WTC11 (cell line): ENCODE measurements at regions not wholly inside any gene's neighbourhood (a gene's known extent, or its start where the extent isn't known, plus 50 kb on each side); places are given as distances from the start of the nearest gene placed in this dataset.

Experiments used
- ATAC-seq: fragments of 200-7000 bp; cut with Tn5 transposase; 2 replicates; pipeline ENCODE4 v1.10.0; 2021; ENCODE audit warnings: mild to moderate bottlenecking, moderate library complexity
- CTCF ChIA-PET: fragments of 300-600 bp; sonication (Branson Sonifier 250); formaldehyde crosslinking; loops from one replicate; lab custom pipeline; 2021; ENCODE audit warnings: antibody characterized with exemption; lab: Charles Lee
- POLR2A ChIA-PET: fragments of 350-600 bp; sonication (Branson Sonifier 250); formaldehyde crosslinking; loops from one replicate; lab custom pipeline; 2021; ENCODE audit warnings: antibody characterized with exemption; lab: Charles Lee
- DNase-seq: peaks from one replicate; pipeline ENCODE4 v3.0.0; 2021; ENCODE audit warnings: low spot score
- H3K27ac Mint-ChIP-seq: 2 replicates; pipeline ENCODE4 v1.8.0; 2021; ENCODE audit warnings: mixed read lengths
- H3K27me3 Mint-ChIP-seq: 2 replicates; pipeline ENCODE4 v1.8.0; 2021; ENCODE audit warnings: low read depth, mild to moderate bottlenecking, moderate library complexity, mixed read lengths
- H3K36me3 Mint-ChIP-seq: 2 replicates; pipeline ENCODE4 v1.8.0; 2021; ENCODE audit warnings: mixed read lengths
- H3K4me1 Mint-ChIP-seq: 2 replicates; pipeline ENCODE4 v1.8.0; 2022; ENCODE audit warnings: mixed read lengths
- H3K4me3 Mint-ChIP-seq: 2 replicates; pipeline ENCODE4 v1.8.0; 2021; ENCODE audit warnings: mild to moderate bottlenecking, moderate library complexity, mixed read lengths
- H3K9me3 Mint-ChIP-seq: 2 replicates; pipeline ENCODE4 v1.8.0; 2021; ENCODE audit warnings: mixed read lengths
- ATF2 ChIP-seq: sonication (generic); formaldehyde crosslinking; IDR thresholded peaks from 2 replicates; pipeline ENCODE4 v1.8.1; 2022; ENCODE audit warnings: low read depth, missing genetic modification reagents, borderline replicate concordance
- CREM ChIP-seq: sonication (generic); formaldehyde crosslinking; IDR thresholded peaks from 2 replicates; pipeline ENCODE4 v1.8.1; 2022; ENCODE audit warnings: mild to moderate bottlenecking, missing genetic modification reagents, moderate library complexity
- E2F4 ChIP-seq: sonication (generic); formaldehyde crosslinking; IDR thresholded peaks from 2 replicates; pipeline ENCODE4 v1.8.1; 2022; ENCODE audit warnings: low read depth, mild to moderate bottlenecking, moderate library complexity, missing genetic modification reagents, borderline replicate concordance
- E2F5 ChIP-seq: sonication (generic); formaldehyde crosslinking; IDR thresholded peaks from 2 replicates; pipeline ENCODE4 v1.8.1; 2022; ENCODE audit warnings: mild to moderate bottlenecking, moderate library complexity, missing genetic modification reagents
- ELF4 ChIP-seq: sonication (generic); formaldehyde crosslinking; IDR thresholded peaks from 2 replicates; pipeline ENCODE4 v1.8.1; 2022; ENCODE audit warnings: low read depth, mild to moderate bottlenecking, moderate library complexity, missing genetic modification reagents
- GRHL2 ChIP-seq: fragments of 250-450 bp; sonication (Bioruptor Pico); IDR thresholded peaks from 2 replicates; pipeline ENCODE4 v1.8.0; 2022; ENCODE audit warnings: mild to moderate bottlenecking, moderate library complexity; ENCODE audit not compliant: insufficient replicate concordance, severe bottlenecking
- IRF1 ChIP-seq: sonication (generic); formaldehyde crosslinking; IDR thresholded peaks from 2 replicates; pipeline ENCODE4 v1.8.0; 2023; ENCODE audit warnings: missing genetic modification reagents
- KAT7 ChIP-seq: sonication (generic); formaldehyde crosslinking; IDR thresholded peaks from 2 replicates; pipeline ENCODE4 v1.8.1; 2023; ENCODE audit warnings: missing genetic modification reagents, mild to moderate bottlenecking, borderline replicate concordance
- PRRX2 ChIP-seq: fragments of 250-450 bp; sonication (Bioruptor Pico); IDR thresholded peaks from 2 replicates; pipeline ENCODE4 v1.8.0; 2021; ENCODE audit warnings: mild to moderate bottlenecking
- SP1 ChIP-seq: sonication (generic); formaldehyde crosslinking; conservative IDR thresholded peaks from 2 replicates; pipeline ENCODE4 v1.8.1; 2022; ENCODE audit warnings: missing genetic modification reagents
- TP53 ChIP-seq: sonication (generic); formaldehyde crosslinking; IDR thresholded peaks from 2 replicates; pipeline ENCODE4 v1.8.1; 2023; ENCODE audit warnings: mild to moderate bottlenecking, missing genetic modification reagents
- USF2 ChIP-seq: sonication (generic); formaldehyde crosslinking; IDR thresholded peaks from 2 replicates; pipeline ENCODE4 v1.8.1; 2023; ENCODE audit warnings: mild to moderate bottlenecking, missing genetic modification reagents, moderate library complexity
- ZNF121 ChIP-seq: sonication (generic); formaldehyde crosslinking; IDR thresholded peaks from 2 replicates; pipeline ENCODE4 v1.8.0; 2023; ENCODE audit warnings: missing genetic modification reagents
- ZNF138 ChIP-seq: sonication (generic); formaldehyde crosslinking; conservative IDR thresholded peaks from 2 replicates; pipeline ENCODE4 v1.8.1; 2022; ENCODE audit warnings: mild to moderate bottlenecking, moderate library complexity, missing genetic modification reagents
- ZNF263 ChIP-seq: sonication (generic); formaldehyde crosslinking; IDR thresholded peaks from 2 replicates; pipeline ENCODE4 v1.8.1; 2022; ENCODE audit warnings: low read depth, mild to moderate bottlenecking, moderate library complexity, missing genetic modification reagents
- ZNF671 ChIP-seq: fragments of 250-450 bp; sonication (Bioruptor Pico); IDR thresholded peaks from 2 replicates; pipeline ENCODE4 v1.8.0; 2021; ENCODE audit warnings: mild to moderate bottlenecking
- TF ChIP-seq, protein P1 (sequence below): fragments of 250-450 bp; sonication (Bioruptor Pico); IDR thresholded peaks from 2 replicates; pipeline ENCODE4 v1.9.0; 2021; ENCODE audit warnings: mild to moderate bottlenecking
- TF ChIP-seq, protein P2 (sequence below): sonication (generic); formaldehyde crosslinking; IDR thresholded peaks from 2 replicates; pipeline ENCODE4 v1.8.0; 2022; ENCODE audit warnings: mild to moderate bottlenecking, missing genetic modification reagents
- TF ChIP-seq, protein P3 (sequence below): sonication (generic); formaldehyde crosslinking; IDR thresholded peaks from 2 replicates; pipeline ENCODE4 v1.8.0; 2022; ENCODE audit warnings: mild to moderate bottlenecking, missing genetic modification reagents
- TF ChIP-seq, protein P4 (sequence below): sonication (generic); formaldehyde crosslinking; IDR thresholded peaks from 2 replicates; pipeline ENCODE4 v1.8.1; 2022; ENCODE audit warnings: mild to moderate bottlenecking, missing genetic modification reagents, moderate library complexity, borderline replicate concordance

DNA sequence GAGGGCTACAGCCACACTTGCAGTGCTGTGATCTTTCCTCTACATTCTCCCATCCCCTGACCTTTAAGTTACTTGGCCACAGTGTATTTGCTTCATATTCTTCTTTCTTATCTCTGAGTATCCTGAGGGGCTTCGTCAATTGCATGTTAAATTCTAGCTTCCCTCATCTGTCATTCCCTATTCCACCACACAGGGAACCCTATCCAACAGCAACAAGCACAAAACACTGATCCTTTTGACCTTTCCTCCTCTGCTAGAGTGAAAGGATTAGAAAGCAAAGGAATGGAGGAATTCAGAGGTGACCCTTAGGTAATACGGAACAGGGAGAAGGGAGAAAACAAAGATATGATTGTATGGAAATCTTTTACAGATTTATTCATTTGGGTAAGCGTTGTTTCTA, 1061.7 kb upstream of the TENM4 start (continued):
- TF ChIP-seq ZNF138 (no peak), ATF2 (CRISPR knock-in tag) (no peak)
- TF ChIP-seq, all 79 proteins: peak for 0

DNA sequence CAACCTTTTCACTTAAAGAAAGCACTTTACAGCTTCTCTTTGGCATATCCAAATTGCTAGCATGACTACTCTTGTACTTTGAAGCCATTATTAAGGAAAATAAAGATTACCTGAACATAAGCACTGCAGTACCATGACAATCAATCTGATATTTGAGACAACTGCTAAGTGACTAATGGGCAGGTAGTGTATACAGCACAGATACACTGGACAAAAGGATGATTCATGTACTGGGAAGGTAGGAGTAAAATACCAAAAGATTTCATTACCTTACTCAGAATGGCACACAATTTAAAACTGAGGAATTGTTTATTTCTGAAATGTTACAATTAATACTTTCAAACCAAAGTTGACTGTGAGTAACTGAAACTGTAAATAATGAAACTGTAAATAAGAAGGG, 1054.3 kb upstream of the TENM4 start:
- ChIA-PET POLR2A (no interaction called here), CTCF (no interaction called here)
- Mint-ChIP-seq H3K27me3 (no peaks in the 10 kb centered on the region; the same call in 1 of the 2 replicates), H3K4me1 (no peaks in the 10 kb centered on the region), H3K27ac (no peak overlapping the region), H3K4me3 (no peak overlapping the region), H3K36me3 (peaks cover 10% of the 10 kb centered on the region), H3K9me3 (peaks cover 22% of the 10 kb centered on the region)
- ATAC-seq (no peak), DNase-seq (no peak)
- TF ChIP-seq E2F4 (CRISPR knock-in tag) (no peak), SP1 (CRISPR knock-in tag) (no peak), ELF4 (CRISPR knock-in tag) (no peak), CREM (no peak), ZNF263 (CRISPR knock-in tag) (no peak), IRF1 (no peak), USF2 (CRISPR knock-in tag) (no peak), ZNF671 (no peak), E2F5 (no peak), ZNF121 (no peak), KAT7 (CRISPR knock-in tag) (no peak), PRRX2 (CRISPR knock-in tag) (no peak)
- TF ChIP-seq, protein P1, sequence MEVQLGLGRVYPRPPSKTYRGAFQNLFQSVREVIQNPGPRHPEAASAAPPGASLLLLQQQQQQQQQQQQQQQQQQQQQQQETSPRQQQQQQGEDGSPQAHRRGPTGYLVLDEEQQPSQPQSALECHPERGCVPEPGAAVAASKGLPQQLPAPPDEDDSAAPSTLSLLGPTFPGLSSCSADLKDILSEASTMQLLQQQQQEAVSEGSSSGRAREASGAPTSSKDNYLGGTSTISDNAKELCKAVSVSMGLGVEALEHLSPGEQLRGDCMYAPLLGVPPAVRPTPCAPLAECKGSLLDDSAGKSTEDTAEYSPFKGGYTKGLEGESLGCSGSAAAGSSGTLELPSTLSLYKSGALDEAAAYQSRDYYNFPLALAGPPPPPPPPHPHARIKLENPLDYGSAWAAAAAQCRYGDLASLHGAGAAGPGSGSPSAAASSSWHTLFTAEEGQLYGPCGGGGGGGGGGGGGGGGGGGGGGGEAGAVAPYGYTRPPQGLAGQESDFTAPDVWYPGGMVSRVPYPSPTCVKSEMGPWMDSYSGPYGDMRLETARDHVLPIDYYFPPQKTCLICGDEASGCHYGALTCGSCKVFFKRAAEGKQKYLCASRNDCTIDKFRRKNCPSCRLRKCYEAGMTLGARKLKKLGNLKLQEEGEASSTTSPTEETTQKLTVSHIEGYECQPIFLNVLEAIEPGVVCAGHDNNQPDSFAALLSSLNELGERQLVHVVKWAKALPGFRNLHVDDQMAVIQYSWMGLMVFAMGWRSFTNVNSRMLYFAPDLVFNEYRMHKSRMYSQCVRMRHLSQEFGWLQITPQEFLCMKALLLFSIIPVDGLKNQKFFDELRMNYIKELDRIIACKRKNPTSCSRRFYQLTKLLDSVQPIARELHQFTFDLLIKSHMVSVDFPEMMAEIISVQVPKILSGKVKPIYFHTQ (CRISPR knock-in tag) = no peak
- TF ChIP-seq, protein P2, sequence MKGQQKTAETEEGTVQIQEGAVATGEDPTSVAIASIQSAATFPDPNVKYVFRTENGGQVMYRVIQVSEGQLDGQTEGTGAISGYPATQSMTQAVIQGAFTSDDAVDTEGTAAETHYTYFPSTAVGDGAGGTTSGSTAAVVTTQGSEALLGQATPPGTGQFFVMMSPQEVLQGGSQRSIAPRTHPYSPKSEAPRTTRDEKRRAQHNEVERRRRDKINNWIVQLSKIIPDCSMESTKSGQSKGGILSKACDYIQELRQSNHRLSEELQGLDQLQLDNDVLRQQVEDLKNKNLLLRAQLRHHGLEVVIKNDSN (CRISPR knock-in tag) = no peak

DNA sequence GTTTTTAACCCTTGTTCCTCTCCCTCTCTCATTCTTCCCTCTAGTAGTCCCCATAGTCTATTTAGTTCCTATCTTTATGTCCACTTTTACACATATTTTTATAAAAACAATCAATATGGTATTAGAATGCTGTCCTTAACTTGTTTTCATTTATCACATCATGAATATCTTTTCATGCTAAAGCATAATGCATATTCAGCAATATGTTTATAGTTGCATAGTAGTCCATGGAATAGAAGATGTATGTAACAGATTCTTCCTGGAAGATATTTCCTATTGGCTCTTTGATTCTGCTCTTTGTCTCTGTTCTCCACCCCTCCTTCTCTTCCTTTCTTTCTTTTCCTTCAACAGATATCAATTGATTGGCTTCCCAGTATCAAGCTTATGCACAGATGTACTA, 1047.1 kb upstream of the TENM4 start:
- ChIA-PET CTCF (no interaction called here), POLR2A (no interaction called here)
- TF ChIP-seq IRF1 = no peak
- TF ChIP-seq, protein P3, sequence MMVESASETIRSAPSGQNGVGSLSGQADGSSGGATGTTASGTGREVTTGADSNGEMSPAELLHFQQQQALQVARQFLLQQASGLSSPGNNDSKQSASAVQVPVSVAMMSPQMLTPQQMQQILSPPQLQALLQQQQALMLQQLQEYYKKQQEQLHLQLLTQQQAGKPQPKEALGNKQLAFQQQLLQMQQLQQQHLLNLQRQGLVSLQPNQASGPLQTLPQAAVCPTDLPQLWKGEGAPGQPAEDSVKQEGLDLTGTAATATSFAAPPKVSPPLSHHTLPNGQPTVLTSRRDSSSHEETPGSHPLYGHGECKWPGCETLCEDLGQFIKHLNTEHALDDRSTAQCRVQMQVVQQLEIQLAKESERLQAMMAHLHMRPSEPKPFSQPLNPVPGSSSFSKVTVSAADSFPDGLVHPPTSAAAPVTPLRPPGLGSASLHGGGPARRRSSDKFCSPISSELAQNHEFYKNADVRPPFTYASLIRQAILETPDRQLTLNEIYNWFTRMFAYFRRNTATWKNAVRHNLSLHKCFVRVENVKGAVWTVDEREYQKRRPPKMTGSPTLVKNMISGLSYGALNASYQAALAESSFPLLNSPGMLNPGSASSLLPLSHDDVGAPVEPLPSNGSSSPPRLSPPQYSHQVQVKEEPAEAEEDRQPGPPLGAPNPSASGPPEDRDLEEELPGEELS (CRISPR knock-in tag) = no peak
- TF ChIP-seq, protein P4, sequence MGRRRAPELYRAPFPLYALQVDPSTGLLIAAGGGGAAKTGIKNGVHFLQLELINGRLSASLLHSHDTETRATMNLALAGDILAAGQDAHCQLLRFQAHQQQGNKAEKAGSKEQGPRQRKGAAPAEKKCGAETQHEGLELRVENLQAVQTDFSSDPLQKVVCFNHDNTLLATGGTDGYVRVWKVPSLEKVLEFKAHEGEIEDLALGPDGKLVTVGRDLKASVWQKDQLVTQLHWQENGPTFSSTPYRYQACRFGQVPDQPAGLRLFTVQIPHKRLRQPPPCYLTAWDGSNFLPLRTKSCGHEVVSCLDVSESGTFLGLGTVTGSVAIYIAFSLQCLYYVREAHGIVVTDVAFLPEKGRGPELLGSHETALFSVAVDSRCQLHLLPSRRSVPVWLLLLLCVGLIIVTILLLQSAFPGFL (CRISPR knock-in tag) = no peak
- TF ChIP-seq TP53 (CRISPR knock-in tag) = no peak
- no peak for TF ChIP-seq GRHL2 (CRISPR knock-in tag)

More for the DNA sequence above, 1047.1 kb upstream of the TENM4 start:
- Mint-ChIP-seq H3K36me3 (no peaks in the 10 kb centered on the region), H3K27ac (no peak overlapping the region), H3K27me3 (no peaks in the 10 kb centered on the region), H3K4me1 (no peaks in the 10 kb centered on the region), H3K4me3 (no peak overlapping the region), H3K9me3 (peaks cover 4% of the 10 kb centered on the region)
- DNase-seq = no peak
- ATAC-seq = no peak
